Mesendoderm (in vitro differentiated cells): ENCODE measurements at regions not wholly inside any gene's neighbourhood (a gene's known extent, or its start where the extent isn't known, plus 50 kb on each side); places are given as distances from the start of the nearest gene placed in this dataset.
"Not testable (repeated sequence)": the region's sequence is repeated elsewhere in the genome, so short reads cannot be mapped to it uniquely, and the experiment has no call there.

ENCODE experiments used
- DNase-seq: peaks from one replicate; pipeline ENCODE4 v3.0.0; 2013
- H2AK5ac ChIP-seq: 2 replicates; pipeline ENCODE4 v1.6.1; 2013; ENCODE audit warnings: low read length, inconsistent platforms
- H2BK120ac ChIP-seq: 2 replicates; pipeline ENCODE4 v1.6.1; 2013; ENCODE audit warnings: low read depth, mild to moderate bottlenecking, low read length, moderate library complexity, mixed read lengths
- H2BK15ac ChIP-seq: replicated peaks from 2 replicates; pipeline ENCODE4 v1.6.1; 2013; ENCODE audit warnings: low read depth, mild to moderate bottlenecking, moderate library complexity
- H2BK5ac ChIP-seq: 2 replicates; pipeline ENCODE4 v1.6.1; 2013; ENCODE audit warnings: low read length, inconsistent platforms
- H3K18ac ChIP-seq: 2 replicates; pipeline ENCODE4 v1.6.1; 2013; ENCODE audit warnings: mild to moderate bottlenecking, low read length, mixed read lengths
- H3K23ac ChIP-seq: one replicate; pipeline ENCODE4 v1.6.1; 2013; ENCODE audit warnings: low read length
- H3K27ac ChIP-seq: 2 replicates; pipeline ENCODE4 v1.5.1; 2013; ENCODE audit warnings: low read depth, mild to moderate bottlenecking, inconsistent platforms, low read length, moderate library complexity
- H3K27me3 ChIP-seq: 2 replicates; pipeline ENCODE4 v1.6.1; 2013; ENCODE audit warnings: low read length, control low read depth, mild to moderate bottlenecking, inconsistent platforms; ENCODE audit not compliant: insufficient read depth, poor library complexity
- H3K36me3 ChIP-seq: 2 replicates; pipeline ENCODE4 v1.6.1; 2013; ENCODE audit warnings: low read length, inconsistent platforms; ENCODE audit not compliant: control insufficient read depth, insufficient read depth
- H3K4ac ChIP-seq: one replicate; pipeline ENCODE4 v1.6.1; 2013; ENCODE audit warnings: low read depth, mild to moderate bottlenecking, low read length, moderate library complexity
- H3K4me1 ChIP-seq: 2 replicates; pipeline ENCODE4 v1.6.1; 2013; ENCODE audit warnings: low read depth, low read length, inconsistent platforms; ENCODE audit not compliant: control insufficient read depth
- H3K4me2 ChIP-seq: 2 replicates; pipeline ENCODE4 v1.6.1; 2013; ENCODE audit warnings: low read length
- H3K4me3 ChIP-seq: 2 replicates; pipeline ENCODE4 v1.5.1; 2013; ENCODE audit warnings: mild to moderate bottlenecking, low read length
- H3K56ac ChIP-seq: one replicate; pipeline ENCODE4 v1.6.1; 2013; ENCODE audit warnings: low read length
- H3K79me1 ChIP-seq: 2 replicates; pipeline ENCODE4 v1.6.1; 2013; ENCODE audit warnings: low read length, inconsistent platforms
- H3K79me2 ChIP-seq: 2 replicates; pipeline ENCODE4 v1.6.1; 2013; ENCODE audit warnings: mild to moderate bottlenecking, low read length; ENCODE audit not compliant: control insufficient read depth, insufficient read depth
- H3K9ac ChIP-seq: 2 replicates; pipeline ENCODE4 v1.6.1; 2013; ENCODE audit warnings: low read length, inconsistent platforms
- H4K5ac ChIP-seq: one replicate; pipeline ENCODE4 v1.6.1; 2013; ENCODE audit warnings: low read length
- H4K8ac ChIP-seq: one replicate; pipeline ENCODE4 v1.6.1; 2013; ENCODE audit warnings: low read depth, mild to moderate bottlenecking, control low read depth, low read length, moderate library complexity
- WGBS: extraction: QIAGEN DNeasy Blood & Tissue Kit; methylation state at CpG from one replicate; pipeline ENCODE4 v1.1.7; 2013; ENCODE audit warnings: low lambda C conversion rate, missing lambda C conversion rate; ENCODE audit not compliant: insufficient coverage; ENCODE audit errors: extremely low coverage; 5-methylcytosine and 5-hydroxymethylcytosine counted together

GRCh38 chr3:22734756-22735155 is 468.4 kb upstream of the UBE2E2 start:
- no CpG with 5 or more reads among the region's 2 CpGs for WGBS
- Histone ChIP-seq H3K27ac (no peak overlapping the region), H2AK5ac (no peak overlapping the region), H3K23ac (no peak overlapping the region), H4K8ac (no peak overlapping the region), H2BK15ac (no peak overlapping the region), H3K36me3 (no peaks in the 10 kb centered on the region), H3K9ac (no peak overlapping the region), H4K5ac (no peak overlapping the region), H2BK5ac (no peak overlapping the region), H3K79me1 (no peaks in the 10 kb centered on the region), H3K4ac (no peak overlapping the region), H3K56ac (no peak overlapping the region), H3K27me3 (no peaks in the 10 kb centered on the region), H2BK120ac (no peak overlapping the region), H3K4me3 (no peak overlapping the region), H3K79me2 (no peaks in the 10 kb centered on the region), H3K18ac (no peak overlapping the region), H3K4me1 (no peaks in the 10 kb centered on the region), H3K4me2 (no peak overlapping the region)
- DNase-seq, result no peak

- Histone ChIP-seq H3K79me1 (no peaks in the 10 kb centered on the region), H4K5ac (no peak overlapping the region), H2BK15ac (no peak overlapping the region), H3K18ac (no peak overlapping the region), H3K4ac (no peak overlapping the region), H3K4me3 (no peak overlapping the region), H2BK5ac (no peak overlapping the region), H3K9ac (no peak overlapping the region), H3K56ac (no peak overlapping the region), H4K8ac (no peak overlapping the region), H3K27ac (no peak overlapping the region), H3K4me1 (no peaks in the 10 kb centered on the region), H2BK120ac (no peak overlapping the region), H3K23ac (no peak overlapping the region), H3K27me3 (no peaks in the 10 kb centered on the region), H3K79me2 (no peaks in the 10 kb centered on the region), H3K36me3 (no peaks in the 10 kb centered on the region), H2AK5ac (no peak overlapping the region), H3K4me2 (no peak overlapping the region)
- DNase-seq, result no peak
Measured at GRCh38 chr3:22735373-22735772, 467.8 kb upstream of the UBE2E2 start.

GRCh38 chr3:22743386-22743785 is 459.7 kb upstream of the UBE2E2 start:
- H3K4me2 ChIP-seq, H3K56ac ChIP-seq, H3K27me3 ChIP-seq, H3K4me3 ChIP-seq, H2BK15ac ChIP-seq, H2BK5ac ChIP-seq, H4K8ac ChIP-seq, H3K4ac ChIP-seq, H3K27ac ChIP-seq, H3K36me3 ChIP-seq, H3K18ac ChIP-seq, H3K23ac ChIP-seq, H3K79me1 ChIP-seq, H3K4me1 ChIP-seq, H3K79me2 ChIP-seq, H2AK5ac ChIP-seq, H4K5ac ChIP-seq, H3K9ac ChIP-seq, H2BK120ac ChIP-seq, DNase-seq: not testable (repeated sequence)
- no CpG with 5 or more reads among the region's 22 CpGs for WGBS

DNA sequence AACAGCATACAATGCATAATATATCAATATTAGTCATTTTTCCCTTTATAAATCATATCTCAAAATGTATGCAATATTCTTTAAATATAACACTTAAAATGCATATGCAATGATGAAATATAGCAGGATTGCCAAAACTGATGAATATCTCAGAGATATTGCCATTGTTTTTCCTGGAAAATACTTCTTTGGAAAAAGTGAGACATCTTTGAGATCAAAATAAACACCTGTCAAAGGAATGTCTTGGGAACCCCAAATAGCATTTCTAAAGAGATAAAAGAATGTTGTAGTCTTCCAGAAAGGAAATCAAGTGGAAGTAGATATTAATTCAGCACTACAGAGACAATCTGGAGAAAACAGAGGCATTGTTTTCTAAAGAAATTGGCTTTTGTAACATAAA is 457.8 kb upstream of the UBE2E2 start:
- Histone ChIP-seq H4K8ac (no peak overlapping the region), H3K79me2 (no peaks in the 10 kb centered on the region), H3K4ac (no peak overlapping the region), H3K27me3 (no peaks in the 10 kb centered on the region), H2AK5ac (no peak overlapping the region), H3K4me2 (no peak overlapping the region), H3K27ac (no peak overlapping the region), H3K4me3 (no peak overlapping the region), H3K23ac (no peak overlapping the region), H3K36me3 (no peaks in the 10 kb centered on the region), H3K18ac (no peak overlapping the region), H3K56ac (no peak overlapping the region), H3K9ac (no peak overlapping the region), H2BK120ac (no peak overlapping the region), H2BK15ac (no peak overlapping the region), H3K79me1 (no peaks in the 10 kb centered on the region), H2BK5ac (no peak overlapping the region), H4K5ac (no peak overlapping the region), H3K4me1 (peaks cover 9% of the 10 kb centered on the region)
- no peak for DNase-seq

GRCh38 chr3:22746221-22746620 is 456.9 kb upstream of the UBE2E2 start:
- Histone ChIP-seq H3K23ac (no peak overlapping the region), H3K18ac (peak overlapping the region; percentile 90), H2BK120ac (no peak overlapping the region), H3K79me1 (no peaks in the 10 kb centered on the region), H3K4me3 (no peak overlapping the region), H4K5ac (no peak overlapping the region), H2BK5ac (no peak overlapping the region), H3K79me2 (no peaks in the 10 kb centered on the region), H3K36me3 (no peaks in the 10 kb centered on the region), H3K27ac (no peak overlapping the region), H3K9ac (no peak overlapping the region), H3K27me3 (no peaks in the 10 kb centered on the region), H3K56ac (no peak overlapping the region), H3K4me2 (no peak overlapping the region), H4K8ac (no peak overlapping the region), H3K4me1 (peaks cover 9% of the 10 kb centered on the region), H2AK5ac (peak overlapping the region; percentile 11), H3K4ac (no peak overlapping the region), H2BK15ac (peak overlapping the region; percentile 85)
- DNase-seq, result no peak

GRCh38 chr3:22748453-22749045 is 454.6 kb upstream of the UBE2E2 start:
- Histone ChIP-seq H3K79me2 (no peaks in the 10 kb centered on the region), H3K79me1 (no peaks in the 10 kb centered on the region), H3K4me1 (peaks cover 9% of the 10 kb centered on the region), H2BK120ac (no peak overlapping the region), H3K18ac (peak overlapping the region; percentile 39), H3K27ac (no peak overlapping the region), H3K4ac (no peak overlapping the region), H2AK5ac (no peak overlapping the region), H3K9ac (no peak overlapping the region), H3K36me3 (no peaks in the 10 kb centered on the region), H4K5ac (no peak overlapping the region), H3K27me3 (no peaks in the 10 kb centered on the region), H2BK5ac (peak overlapping the region; percentile 55), H2BK15ac (no peak overlapping the region), H4K8ac (no peak overlapping the region), H3K56ac (peak overlapping the region; percentile 56), H3K23ac (no peak overlapping the region), H3K4me2 (no peak overlapping the region), H3K4me3 (no peak overlapping the region)
- peak; percentile 31 for DNase-seq
- no CpG with 5 or more reads among the region's 3 CpGs for WGBS
